CD4-positive, alpha-beta T cell (primary cell): ENCODE measurements at regions not wholly inside any gene's neighbourhood (a gene's known extent, or its start where the extent isn't known, plus 50 kb on each side); places are given as distances from the start of the nearest gene placed in this dataset.

Experiments
- ATAC-seq: fragments of 200-7000 bp; cut with Tn5 transposase; one replicate; pipeline ENCODE4 v1.10.0; 2022; ENCODE audit warnings: mild to moderate bottlenecking; ENCODE audit not compliant: poor library complexity
- CTCF ChIA-PET: fragments of 350-600 bp; sonication (Branson Sonifier 250); formaldehyde crosslinking; loops from one replicate; lab custom pipeline; 2021; ENCODE audit warnings: antibody characterized with exemption, inconsistent platforms; lab: Charles Lee
- POLR2A ChIA-PET: fragments of 350-600 bp; sonication (Branson Sonifier 250); formaldehyde crosslinking; loops from one replicate; lab custom pipeline; 2021; ENCODE audit warnings: antibody characterized with exemption, inconsistent platforms; lab: Charles Lee
- DNase-seq, 14 experiments: peaks; one replicate each; pipeline ENCODE4 v3.0.0-alpha.2; 2013 to 2020; ENCODE audit warnings: mixed read lengths in 2 of 14
- H3K27ac ChIP-seq, 2 donors: one replicate each; pipeline versions ENCODE4 v1.5.1 to v1.7.0; 2013; ENCODE audit warnings: low read length in 2 of 2, low read depth in 1 of 2, mild to moderate bottlenecking in 1 of 2
- H3K27me3 ChIP-seq, 2 experiments: 1 replicate in 1 of 2; 2 replicates in 1 of 2; pipeline versions ENCODE4 v1.6.1 to v1.7.0; 2013; ENCODE audit warnings: low read length in 2 of 2, control low read depth in 1 of 2, mild to moderate bottlenecking in 1 of 2, moderate library complexity in 1 of 2; ENCODE audit not compliant: insufficient read depth in 2 of 2, control insufficient read depth in 1 of 2
- H3K36me3 ChIP-seq: one replicate; pipeline ENCODE4 v1.6.1; 2013; ENCODE audit warnings: low read length, control low read depth; ENCODE audit not compliant: insufficient read depth
- H3K4me1 ChIP-seq: one replicate; pipeline ENCODE4 v1.6.1; 2013; ENCODE audit warnings: low read length, control low read depth; ENCODE audit not compliant: insufficient read depth
- H3K4me3 ChIP-seq: one replicate; pipeline ENCODE4 v1.5.1; 2013; ENCODE audit warnings: mild to moderate bottlenecking, low read length, moderate library complexity
- H3K9me3 ChIP-seq, 2 experiments: 1 replicate in 1 of 2; 2 replicates in 1 of 2; pipeline versions ENCODE4 v1.6.1 to v1.7.0; 2013; ENCODE audit warnings: low read length in 2 of 2, mild to moderate bottlenecking in 2 of 2, control low read depth in 1 of 2, moderate library complexity in 1 of 2; ENCODE audit not compliant: control insufficient read depth in 1 of 2, insufficient read depth in 1 of 2
- H3K27ac Mint-ChIP-seq: one replicate; pipeline ENCODE4 v1.8.0; 2020; ENCODE audit warnings: mixed read lengths
- H3K27me3 Mint-ChIP-seq: one replicate; pipeline ENCODE4 v1.8.0; 2021; ENCODE audit warnings: mixed read lengths
- H3K36me3 Mint-ChIP-seq: one replicate; pipeline ENCODE4 v1.8.0; 2021; ENCODE audit warnings: low read depth, mixed read lengths
- H3K4me1 Mint-ChIP-seq: one replicate; pipeline ENCODE4 v1.8.0; 2021; ENCODE audit warnings: low read depth, mixed read lengths
- H3K4me3 Mint-ChIP-seq: one replicate; pipeline ENCODE4 v1.8.0; 2020; ENCODE audit warnings: mild to moderate bottlenecking, mixed read lengths
- H3K9me3 Mint-ChIP-seq: one replicate; pipeline ENCODE4 v1.8.0; 2020; ENCODE audit warnings: mixed read lengths
- intact Hi-C, 2 experiments: fragments of 100-400 bp; cut with DNase I in 1 of 2; cut with micrococcal nuclease in 1 of 2; formaldehyde crosslinking; loops; one replicate each; pipeline versions ENCODE4 v1.15.1 to v1.9.0; 2023 to 2025; cut with DNase I, micrococcal nuclease
- TF ChIP-seq, protein P1 (sequence below): fragments of 200-600 bp; IDR thresholded peaks from one replicate; pipeline ENCODE4 v1.8.0; 2022; ENCODE audit warnings: antibody characterized with exemption, mild to moderate bottlenecking

DNA sequence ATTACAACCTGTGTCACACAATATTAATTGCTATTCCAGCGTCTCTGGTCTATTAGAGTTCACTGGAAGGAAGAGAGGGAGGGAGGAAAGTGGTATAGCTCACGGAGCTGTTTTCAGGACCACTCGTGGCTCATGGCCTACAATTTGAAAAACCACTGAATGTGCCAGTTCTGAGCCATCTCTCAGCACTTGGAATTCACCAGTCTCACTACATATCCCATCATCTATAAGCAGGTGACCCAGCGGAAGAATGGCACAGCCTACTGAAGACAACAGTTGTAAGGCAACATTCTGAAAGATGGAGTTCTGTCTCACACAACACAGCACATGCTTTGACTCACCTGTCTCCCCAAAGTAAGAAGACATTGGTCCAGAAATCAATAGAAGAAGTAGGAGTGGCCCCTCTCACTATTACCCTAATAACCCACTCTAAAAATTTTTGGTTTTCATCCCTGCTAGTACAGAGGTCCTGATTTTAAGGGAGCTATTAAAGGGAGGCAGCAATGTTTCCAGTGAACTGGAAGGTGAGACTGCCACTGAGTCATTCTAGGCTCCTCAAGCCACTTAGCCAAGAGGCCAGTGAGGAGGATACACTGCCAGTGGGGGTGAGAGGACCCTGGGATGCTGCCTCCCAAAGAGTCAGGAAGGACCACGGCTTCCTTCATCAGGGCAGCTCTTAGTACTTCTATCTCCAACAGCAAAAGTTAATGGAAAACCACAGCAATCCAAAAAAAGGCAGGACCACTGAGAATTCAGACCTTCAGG is 50.0 kb upstream of the DOCK9 start:
- H3K27me3 Mint-ChIP-seq: no peaks in the 10 kb centered on the region

DNA sequence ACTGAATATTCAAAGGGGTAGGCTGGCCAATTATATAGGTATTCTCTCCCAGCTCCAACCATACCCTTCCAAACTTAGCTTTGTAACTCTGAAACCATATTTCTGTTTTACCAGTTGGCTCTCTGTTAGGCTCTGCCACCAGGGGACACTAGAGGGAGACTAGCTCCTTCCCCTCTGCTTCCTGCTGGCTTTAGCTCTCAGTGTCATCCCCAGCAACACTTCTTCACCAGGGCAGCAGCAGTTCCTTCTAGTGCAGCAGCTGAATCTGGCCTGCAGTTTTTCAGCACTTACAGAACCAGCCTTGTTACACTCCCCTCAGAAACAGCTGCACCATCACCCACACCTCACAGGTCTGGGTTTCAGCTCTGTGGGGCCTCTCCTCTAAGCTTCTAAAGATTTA is 51.0 kb upstream of the DOCK9 start:
- TF ChIP-seq, protein P1, sequence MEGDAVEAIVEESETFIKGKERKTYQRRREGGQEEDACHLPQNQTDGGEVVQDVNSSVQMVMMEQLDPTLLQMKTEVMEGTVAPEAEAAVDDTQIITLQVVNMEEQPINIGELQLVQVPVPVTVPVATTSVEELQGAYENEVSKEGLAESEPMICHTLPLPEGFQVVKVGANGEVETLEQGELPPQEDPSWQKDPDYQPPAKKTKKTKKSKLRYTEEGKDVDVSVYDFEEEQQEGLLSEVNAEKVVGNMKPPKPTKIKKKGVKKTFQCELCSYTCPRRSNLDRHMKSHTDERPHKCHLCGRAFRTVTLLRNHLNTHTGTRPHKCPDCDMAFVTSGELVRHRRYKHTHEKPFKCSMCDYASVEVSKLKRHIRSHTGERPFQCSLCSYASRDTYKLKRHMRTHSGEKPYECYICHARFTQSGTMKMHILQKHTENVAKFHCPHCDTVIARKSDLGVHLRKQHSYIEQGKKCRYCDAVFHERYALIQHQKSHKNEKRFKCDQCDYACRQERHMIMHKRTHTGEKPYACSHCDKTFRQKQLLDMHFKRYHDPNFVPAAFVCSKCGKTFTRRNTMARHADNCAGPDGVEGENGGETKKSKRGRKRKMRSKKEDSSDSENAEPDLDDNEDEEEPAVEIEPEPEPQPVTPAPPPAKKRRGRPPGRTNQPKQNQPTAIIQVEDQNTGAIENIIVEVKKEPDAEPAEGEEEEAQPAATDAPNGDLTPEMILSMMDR: peak; percentile 25
- ChIA-PET CTCF (interaction anchor here (0.7 to 1.4 kb wide), 10 partner anchors 9 to 237 kb away, joined by 3 to 8 read pairs (median 4); no protein-coding TSS in a partner anchor), POLR2A (interaction anchor here (0.6 to 2.1 kb wide), 10 partner anchors 9 to 58 kb away, joined by 3 to 9 read pairs (median 4); no protein-coding TSS in a partner anchor)
- Mint-ChIP-seq H3K27me3 (no peaks in the 10 kb centered on the region), H3K9me3 (no peaks in the 10 kb centered on the region), H3K27ac (peak overlapping the region; percentile 37), H3K4me1 (peaks cover 81% of the 10 kb centered on the region), H3K4me3 (no peak overlapping the region), H3K36me3 (peaks cover 2% of the 10 kb centered on the region)
- no peaks in the 10 kb centered on the region for H3K9me3 ChIP-seq
- no peak overlapping the region for H3K4me3 ChIP-seq
- H3K27ac ChIP-seq: no peak overlapping the region
- peak in 9 of 14 experiments; percentile 13 to 83 (median 42) for DNase-seq
- intact Hi-C loops: loop anchor here in 1 of 2 experiments (5.0 kb wide), 1 partner anchor 148 kb away; no protein-coding TSS in a partner anchor
- no peaks in the 10 kb centered on the region for H3K27me3 ChIP-seq
- H3K4me1 ChIP-seq: peaks cover 8% of the 10 kb centered on the region
- no peaks in the 10 kb centered on the region for H3K36me3 ChIP-seq
- ATAC-seq: peak; percentile 82

More for the DNA sequence above, 50.0 kb upstream of the DOCK9 start:
- Mint-ChIP-seq H3K9me3 (no peaks in the 10 kb centered on the region), H3K4me1 (peaks cover 82% of the 10 kb centered on the region), H3K27ac (peak overlapping the region; percentile 37), H3K4me3 (no peak overlapping the region), H3K36me3 (no peaks in the 10 kb centered on the region)
- ChIA-PET POLR2A (interaction anchor here (0.7 to 1.9 kb wide), 4 partner anchors 19 to 64 kb away, joined by 3 to 9 read pairs (median 5); no protein-coding TSS in a partner anchor), CTCF (interaction anchor here (0.8 to 1.4 kb wide), 3 partner anchors 15 to 27 kb away, joined by 4 to 5 read pairs (median 4); no protein-coding TSS in a partner anchor)
- intact Hi-C loops: loop anchor here in 1 of 2 experiments (5.0 kb wide), 1 partner anchor 149 kb away; no protein-coding TSS in a partner anchor
- TF ChIP-seq, protein P1: no peak
- H3K27me3 ChIP-seq: no peaks in the 10 kb centered on the region
- H3K4me3 ChIP-seq: no peak overlapping the region
- no peaks in the 10 kb centered on the region for H3K36me3 ChIP-seq
- DNase-seq: no peak
- peaks cover 8% of the 10 kb centered on the region for H3K4me1 ChIP-seq
- no peak for ATAC-seq
- no peak overlapping the region for H3K27ac ChIP-seq
- no peaks in the 10 kb centered on the region for H3K9me3 ChIP-seq

DNA sequence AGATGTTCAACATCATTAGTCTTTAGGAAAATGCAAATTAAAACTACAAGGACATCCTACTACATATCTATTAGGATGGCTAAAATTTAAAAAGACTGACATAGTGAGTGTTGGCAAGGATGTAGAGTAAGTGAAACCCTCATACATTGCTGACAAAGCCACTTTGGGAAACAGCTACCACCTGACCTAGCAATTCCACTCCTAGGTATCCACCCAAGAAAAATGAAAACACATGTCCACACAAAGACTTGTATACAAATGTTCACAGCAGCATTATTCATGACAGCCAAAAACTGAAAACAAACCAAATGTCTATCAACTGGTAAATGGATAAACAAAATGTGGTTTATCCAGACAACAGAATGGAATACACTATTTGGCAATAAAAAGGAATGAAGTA is 51.7 kb upstream of the DOCK9 start:
- CTCF ChIA-PET: interaction anchor here (0.7 to 1.4 kb wide), 6 partner anchors 9 to 237 kb away, joined by 4 to 8 read pairs (median 5); no protein-coding TSS in a partner anchor

More for the DNA sequence above, 51.7 kb upstream of the DOCK9 start:
- POLR2A ChIA-PET: interaction anchor here (1.1 to 2.1 kb wide), 6 partner anchors 8 to 35 kb away, joined by 3 to 9 read pairs (median 6); no protein-coding TSS in a partner anchor
- Histone ChIP-seq H3K27ac (no peak overlapping the region), H3K27me3 (no peaks in the 10 kb centered on the region), H3K4me3 (no peak overlapping the region), H3K4me1 (peaks cover 8% of the 10 kb centered on the region), H3K9me3 (no peaks in the 10 kb centered on the region), H3K36me3 (no peaks in the 10 kb centered on the region)
- H3K36me3 Mint-ChIP-seq: peaks cover 8% of the 10 kb centered on the region
- H3K27me3 Mint-ChIP-seq: no peaks in the 10 kb centered on the region
- ATAC-seq (no peak), DNase-seq (no peak)
- H3K27ac Mint-ChIP-seq: no peak overlapping the region
- intact Hi-C loops: loop anchor here in 1 of 2 experiments (5.0 kb wide), 1 partner anchor 148 kb away; no protein-coding TSS in a partner anchor
- H3K4me3 Mint-ChIP-seq: no peak overlapping the region
- TF ChIP-seq, protein P1: no peak
- H3K9me3 Mint-ChIP-seq: no peaks in the 10 kb centered on the region
- peaks cover 78% of the 10 kb centered on the region for H3K4me1 Mint-ChIP-seq
